ENCODE measurements at regions not wholly inside any gene's neighbourhood (a gene's known extent, or its start where the extent isn't known, plus 50 kb on each side); places are given as distances from the start of the nearest gene placed in this dataset.

GRCh38 chr3:127482216-127483004 lies 108.1 kb downstream of the TPRA1 start (continued):
- TF ChIP-seq ELK1 (IDR thresholded peaks at IDR 0.05; ENCODE audit: low read depth, low read length) (no peak), TFCP2L1 (CRISPR knock-in tag; IDR thresholded peaks at IDR 0.05) (no peak)
- TF ChIP-seq, protein P1, sequence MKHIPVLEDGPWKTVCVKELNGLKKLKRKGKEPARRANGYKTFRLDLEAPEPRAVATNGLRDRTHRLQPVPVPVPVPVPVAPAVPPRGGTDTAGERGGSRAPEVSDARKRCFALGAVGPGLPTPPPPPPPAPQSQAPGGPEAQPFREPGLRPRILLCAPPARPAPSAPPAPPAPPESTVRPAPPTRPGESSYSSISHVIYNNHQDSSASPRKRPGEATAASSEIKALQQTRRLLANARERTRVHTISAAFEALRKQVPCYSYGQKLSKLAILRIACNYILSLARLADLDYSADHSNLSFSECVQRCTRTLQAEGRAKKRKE (CRISPR knock-in tag; IDR thresholded peaks at IDR 0.05; ENCODE audit: low read depth), result no peak

- WGBS (ENCODE audit: missing lambda C conversion rate), result 33% methylated on average over 3 of the region's 9 CpGs
- H3K4me1 ChIP-seq, result no peaks in the 10 kb centered on the region
- CTCF ChIA-PET, result interaction anchor here (0.8 to 0.9 kb wide), 2 partner anchors 25 to 63 kb away, joined by 3 to 4 read pairs; no protein-coding TSS in a partner anchor
- H3K4me3 ChIP-seq, result no peak overlapping the region
- TF ChIP-seq EHMT2 (IDR thresholded peaks at IDR 0.05; ENCODE audit: low read depth), result no peak
- TF ChIP-seq JUNB (IDR thresholded peaks at IDR 0.05), result no peak
- TF ChIP-seq MYC (IDR thresholded peaks at IDR 0.05; ENCODE audit: borderline replicate concordance, low read length), result no peak
- ATAC-seq (no peak), FAIRE-seq (no peak), DNase-seq (ENCODE audit: low read depth in 1 of 2, low spot score in 1 of 2) (no peak)
- H3K4me2 ChIP-seq, result no peak overlapping the region
- no peaks in the 10 kb centered on the region for H3K9me3 ChIP-seq
- H3K27ac ChIP-seq, result no peak overlapping the region
- POLR2A ChIA-PET, result no interaction called here
Measured at GRCh38 chr3:127480196-127480954, 110.2 kb downstream of the TPRA1 start.

DNA sequence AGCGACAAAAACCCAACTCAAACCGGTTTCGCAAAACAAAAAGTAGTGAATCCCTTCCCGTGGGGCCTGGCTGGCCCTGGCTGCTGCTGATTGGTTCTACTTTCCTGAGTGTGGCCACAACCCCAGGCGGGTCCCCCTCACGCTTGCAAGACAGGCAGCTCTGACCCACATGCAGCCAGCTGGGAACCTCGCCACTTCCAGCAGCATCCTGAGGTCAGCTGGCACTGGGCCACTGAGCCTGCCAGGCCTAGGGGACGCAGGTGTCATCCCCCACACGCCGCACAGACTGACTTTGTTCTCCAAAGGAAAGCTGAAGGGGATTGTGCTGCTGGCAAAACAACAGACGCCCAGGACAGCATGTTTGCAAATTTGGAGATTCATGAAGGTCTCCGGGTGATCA lies 111.1 kb downstream of the TPRA1 start:
- TF ChIP-seq HOXB5 (CRISPR knock-in tag; IDR thresholded peaks at IDR 0.05), result no peak
- TF ChIP-seq TP53 (CRISPR knock-in tag; IDR thresholded peaks at IDR 0.05), result no peak
- TF ChIP-seq PHF8 (IDR thresholded peaks at IDR 0.05; ENCODE audit: borderline replicate concordance, low read depth), result no peak
- ChIA-PET CTCF (interaction anchor here (0.6 to 0.9 kb wide), 2 partner anchors 64 to 182 kb away, joined by 3 to 4 read pairs; no protein-coding TSS in a partner anchor), POLR2A (no interaction called here)
- FAIRE-seq (no peak), DNase-seq (ENCODE audit: low read depth in 1 of 2, low spot score in 1 of 2) (no peak), ATAC-seq (no peak)
- H3K4me1 ChIP-seq, result no peaks in the 10 kb centered on the region
- H3K4me2 ChIP-seq, result no peak overlapping the region
- no peak overlapping the region for H3K27ac ChIP-seq
- no peak overlapping the region for H3K4me3 ChIP-seq
- H3K9me3 ChIP-seq, result no peaks in the 10 kb centered on the region
- WGBS (ENCODE audit: missing lambda C conversion rate), result 76% methylated on average over 11 of the region's 12 CpGs

GRCh38 chr3:127478922-127479321 lies 111.6 kb downstream of the TPRA1 start:
- WGBS (ENCODE audit: missing lambda C conversion rate), result 85% methylated on average over 7 of the region's 7 CpGs
- Histone ChIP-seq H3K9me3 (no peaks in the 10 kb centered on the region), H3K4me3 (no peak overlapping the region), H3K4me1 (no peaks in the 10 kb centered on the region), H3K27ac (no peak overlapping the region), H3K4me2 (no peak overlapping the region)
- CTCF ChIA-PET, result interaction anchor here (0.9 kb wide), 1 partner anchor 65 kb away, joined by 3 read pairs; no protein-coding TSS in a partner anchor
- POLR2A ChIA-PET, result no interaction called here
- ATAC-seq, result no peak
- no peak for FAIRE-seq
- no peak for DNase-seq (ENCODE audit: low read depth in 1 of 2, low spot score in 1 of 2)
- no peak for TF ChIP-seq NFE2L2 (conservative IDR thresholded peaks at IDR 0.05; ENCODE audit: low read length)
- TF ChIP-seq, protein P1 (CRISPR knock-in tag; IDR thresholded peaks at IDR 0.05; ENCODE audit: low read depth), result no peak
- TF ChIP-seq BHLHE40 (IDR thresholded peaks at IDR 0.05; ENCODE audit: low read depth, low read length), result no peak
- TF ChIP-seq ZFP36 (IDR thresholded peaks at IDR 0.05; ENCODE audit: borderline replicate concordance, partially characterized antibody), result no peak
- TF ChIP-seq, protein P2, sequence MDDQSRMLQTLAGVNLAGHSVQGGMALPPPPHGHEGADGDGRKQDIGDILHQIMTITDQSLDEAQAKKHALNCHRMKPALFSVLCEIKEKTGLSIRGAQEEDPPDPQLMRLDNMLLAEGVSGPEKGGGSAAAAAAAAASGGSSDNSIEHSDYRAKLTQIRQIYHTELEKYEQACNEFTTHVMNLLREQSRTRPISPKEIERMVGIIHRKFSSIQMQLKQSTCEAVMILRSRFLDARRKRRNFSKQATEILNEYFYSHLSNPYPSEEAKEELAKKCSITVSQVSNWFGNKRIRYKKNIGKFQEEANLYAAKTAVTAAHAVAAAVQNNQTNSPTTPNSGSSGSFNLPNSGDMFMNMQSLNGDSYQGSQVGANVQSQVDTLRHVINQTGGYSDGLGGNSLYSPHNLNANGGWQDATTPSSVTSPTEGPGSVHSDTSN (IDR thresholded peaks at IDR 0.05), result no peak
- TF ChIP-seq ZC3H11A (IDR thresholded peaks at IDR 0.05), result no peak
- no peak for TF ChIP-seq HMGXB4 (CRISPR knock-in tag; IDR thresholded peaks at IDR 0.05; ENCODE audit: borderline replicate concordance)
- no peak for TF ChIP-seq SREBF2 (IDR thresholded peaks at IDR 0.05)
- TF ChIP-seq JUNB (IDR thresholded peaks at IDR 0.05), result no peak
- no peak for TF ChIP-seq ZNF302 (CRISPR knock-in tag; IDR thresholded peaks at IDR 0.05)
- TF ChIP-seq REST (IDR thresholded peaks at IDR 0.05), result no peak
- no peak for TF ChIP-seq TFCP2L1 (CRISPR knock-in tag; IDR thresholded peaks at IDR 0.05)
- no peak for TF ChIP-seq CBX8 (IDR thresholded peaks at IDR 0.05)
